ENCODE measurements at regions not wholly inside any gene's neighbourhood (a gene's known extent, or its start where the extent isn't known, plus 50 kb on each side); places are given as distances from the start of the nearest gene placed in this dataset.

DNA sequence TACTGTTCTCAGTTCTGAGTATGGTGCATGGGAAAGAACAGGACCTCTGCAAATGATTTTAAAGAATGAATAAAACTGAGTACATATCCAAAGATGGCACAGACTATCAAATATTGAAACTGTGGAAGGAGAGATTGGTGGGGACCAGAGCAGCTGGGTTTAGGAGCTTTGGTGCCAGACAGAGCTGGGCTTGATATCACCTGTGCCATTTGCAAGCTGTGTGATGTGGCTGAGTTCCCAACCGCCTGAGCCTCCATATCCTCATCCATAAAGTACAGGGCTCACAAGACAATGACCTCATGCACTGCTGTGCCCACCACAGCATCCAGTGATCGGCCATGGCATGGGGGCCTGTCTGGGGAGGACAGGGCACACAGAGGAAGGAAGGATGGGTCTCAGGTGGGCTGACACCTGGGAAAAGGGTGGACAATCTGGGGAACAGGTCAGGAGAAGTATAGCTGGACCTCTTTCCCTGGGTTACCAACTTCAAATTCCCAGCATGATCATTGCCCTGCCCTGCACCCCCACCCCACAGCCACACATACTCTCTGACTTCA lies 83.9 kb upstream of the RAB6C start:
- Histone ChIP-seq H3K27ac (ENCODE audit: low read depth, low read length) (no peak overlapping the region), H3K4me1 (ENCODE audit: control insufficient read depth, insufficient read depth, low read length) (0 out of 2 replicates have a peak, but pooled peaks cover 3% of the 10 kb centered on the region), H3K9ac (ENCODE audit: low read length) (no peak overlapping the region), H3K27me3 (ENCODE audit: control insufficient read depth, insufficient read depth, low read length) (no peaks in the 10 kb centered on the region), H3K36me3 (ENCODE audit: control insufficient read depth, insufficient read depth, low read length) (no peaks in the 10 kb centered on the region), H3K9me3 (ENCODE audit: control insufficient read depth, insufficient read depth, low read depth, low read length) (no peaks in the 10 kb centered on the region), H3K4me3 (ENCODE audit: low read depth, low read length) (no peak overlapping the region)

DNA sequence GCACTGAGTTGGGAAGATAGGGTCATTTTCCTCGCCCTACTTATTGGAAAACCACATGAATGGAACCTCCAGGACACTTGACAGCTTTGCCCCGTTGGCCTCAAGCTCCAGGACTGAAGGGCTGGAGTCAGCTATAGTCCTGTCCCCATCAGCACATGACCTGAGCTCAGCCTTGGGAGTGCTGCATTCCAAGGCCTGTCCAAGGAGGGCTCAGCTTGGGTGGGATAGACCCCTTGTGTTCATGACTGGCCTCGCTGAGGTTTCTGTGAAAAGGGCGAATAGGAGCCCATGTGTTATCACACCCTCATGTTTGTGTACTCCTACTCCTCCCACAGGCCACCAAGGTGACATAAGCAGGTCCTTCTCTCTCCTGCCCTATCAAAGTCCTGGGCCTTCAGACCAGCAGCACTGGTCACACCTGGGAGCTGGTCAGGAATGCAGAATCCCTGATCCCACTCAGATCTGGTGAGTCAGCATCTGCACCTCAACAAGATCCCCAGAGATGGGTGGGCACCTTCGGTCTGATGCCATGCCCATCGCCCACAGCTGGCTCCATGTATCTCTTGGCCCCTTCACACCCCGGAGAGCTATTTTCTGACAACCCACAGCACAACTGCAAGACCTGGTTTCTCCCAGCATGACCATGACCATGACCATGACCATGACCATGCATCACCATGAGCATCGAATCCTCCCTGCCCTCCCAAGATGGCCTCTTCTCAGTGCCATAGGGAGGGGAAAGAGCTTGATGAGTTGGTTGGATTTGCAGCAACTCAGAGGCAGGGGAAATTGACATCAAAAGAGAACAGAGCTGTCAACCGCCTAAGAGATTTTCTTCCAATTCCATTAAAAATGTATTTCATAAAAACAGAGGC lies 83.0 kb upstream of the RAB6C start:
- no peak overlapping the region for H3K4me3 ChIP-seq (ENCODE audit: low read depth, low read length)
- no peaks in the 10 kb centered on the region for H3K9me3 ChIP-seq (ENCODE audit: control insufficient read depth, insufficient read depth, low read depth, low read length)
- 0 out of 2 replicates have a peak, but pooled peaks cover 2% of the 10 kb centered on the region for H3K4me1 ChIP-seq (ENCODE audit: control insufficient read depth, insufficient read depth, low read length)
- no peaks in the 10 kb centered on the region for H3K36me3 ChIP-seq (ENCODE audit: control insufficient read depth, insufficient read depth, low read length)
- H3K9ac ChIP-seq (ENCODE audit: low read length) = no peak overlapping the region
- H3K27me3 ChIP-seq (ENCODE audit: control insufficient read depth, insufficient read depth, low read length) = no peaks in the 10 kb centered on the region
- no peak overlapping the region for H3K27ac ChIP-seq (ENCODE audit: low read depth, low read length)

DNA sequence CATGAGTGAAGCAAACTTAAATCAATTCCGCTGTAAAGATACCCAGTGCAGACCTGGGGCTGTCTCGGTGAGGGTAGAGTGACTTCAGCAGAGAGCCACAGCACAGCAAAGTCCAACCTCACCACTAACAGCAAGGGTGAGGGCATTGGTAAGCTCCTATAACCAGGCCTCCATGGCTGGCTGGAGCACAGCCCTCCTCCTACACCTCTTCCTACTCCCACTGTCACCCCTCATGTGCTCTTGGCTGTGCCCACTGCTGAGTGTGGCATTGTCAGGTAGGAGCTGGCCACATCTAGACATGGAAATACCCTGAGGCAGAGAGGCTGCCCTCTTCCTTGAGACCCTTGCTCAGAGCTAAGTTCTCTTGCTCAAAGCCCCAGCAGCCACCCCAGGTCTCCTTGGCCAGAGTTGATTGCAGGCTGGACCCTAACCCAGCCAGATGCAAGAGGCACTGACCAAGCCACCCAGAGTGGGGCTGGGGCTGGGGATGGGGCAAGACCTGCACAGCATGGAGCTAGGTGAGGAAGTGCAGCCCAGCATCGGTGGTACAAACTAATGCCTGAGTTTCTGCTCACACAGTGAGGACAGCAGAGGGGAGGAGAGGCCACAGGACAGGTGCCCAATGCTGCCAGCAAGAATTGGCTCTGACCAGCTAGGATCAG lies 77.6 kb upstream of the RAB6C start:
- Histone ChIP-seq H3K9me3 (ENCODE audit: control insufficient read depth, insufficient read depth, low read depth, low read length) (no peaks in the 10 kb centered on the region), H3K27ac (ENCODE audit: low read depth, low read length) (no peak overlapping the region), H3K36me3 (ENCODE audit: control insufficient read depth, insufficient read depth, low read length) (no peaks in the 10 kb centered on the region), H3K4me3 (ENCODE audit: low read depth, low read length) (no peak overlapping the region), H3K9ac (ENCODE audit: low read length) (no peak overlapping the region), H3K27me3 (ENCODE audit: control insufficient read depth, insufficient read depth, low read length) (no peaks in the 10 kb centered on the region), H3K4me1 (ENCODE audit: control insufficient read depth, insufficient read depth, low read length) (no peaks in the 10 kb centered on the region)

DNA sequence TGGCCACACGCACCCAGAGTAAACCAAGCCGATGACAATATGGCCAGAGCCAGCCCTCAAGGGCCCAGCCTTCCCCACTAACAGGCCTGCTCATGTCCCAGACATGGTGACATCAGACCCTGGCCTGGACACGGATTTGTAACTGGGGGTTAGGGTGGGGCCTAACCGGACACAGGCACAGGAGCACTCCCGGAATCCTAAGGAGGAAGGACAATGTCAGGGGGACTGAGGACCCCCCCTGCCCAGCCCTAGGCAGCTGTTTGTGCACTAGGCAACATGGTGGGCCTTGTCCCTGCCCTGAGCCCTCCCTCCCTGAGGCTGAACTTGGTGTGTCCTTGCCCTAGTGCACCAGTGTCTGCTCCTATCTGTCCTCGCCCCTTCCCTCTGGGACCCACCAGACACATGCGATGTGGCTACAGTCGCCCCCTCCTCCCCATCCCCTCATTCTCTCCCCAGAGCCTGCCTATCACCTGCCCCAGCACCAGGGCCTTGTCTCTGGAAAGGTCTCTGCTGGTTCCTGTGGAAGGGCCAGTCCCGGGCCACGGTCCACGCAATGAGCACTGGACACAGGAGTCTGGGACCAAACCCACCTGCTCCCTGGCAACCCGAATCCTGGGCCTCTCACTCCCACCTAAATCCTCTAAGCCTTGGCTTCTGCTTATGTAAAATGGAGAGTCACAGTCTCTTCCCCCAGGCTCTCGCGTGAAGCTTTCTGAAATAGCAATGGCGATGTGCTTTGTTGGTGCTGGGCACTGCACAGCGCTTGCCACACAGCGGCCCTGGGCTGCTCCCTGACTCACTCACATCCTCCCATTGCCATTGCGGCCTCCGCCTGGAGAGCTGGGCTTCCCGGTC lies 76.5 kb upstream of the RAB6C start:
- no peaks in the 10 kb centered on the region for H3K4me1 ChIP-seq (ENCODE audit: control insufficient read depth, insufficient read depth, low read length)
- no peak overlapping the region for H3K4me3 ChIP-seq (ENCODE audit: low read depth, low read length)
- no peaks in the 10 kb centered on the region for H3K27me3 ChIP-seq (ENCODE audit: control insufficient read depth, insufficient read depth, low read length)
- no peaks in the 10 kb centered on the region for H3K36me3 ChIP-seq (ENCODE audit: control insufficient read depth, insufficient read depth, low read length)
- no peaks in the 10 kb centered on the region for H3K9me3 ChIP-seq (ENCODE audit: control insufficient read depth, insufficient read depth, low read depth, low read length)
- no peak overlapping the region for H3K27ac ChIP-seq (ENCODE audit: low read depth, low read length)
- H3K9ac ChIP-seq (ENCODE audit: low read length) = no peak overlapping the region

DNA sequence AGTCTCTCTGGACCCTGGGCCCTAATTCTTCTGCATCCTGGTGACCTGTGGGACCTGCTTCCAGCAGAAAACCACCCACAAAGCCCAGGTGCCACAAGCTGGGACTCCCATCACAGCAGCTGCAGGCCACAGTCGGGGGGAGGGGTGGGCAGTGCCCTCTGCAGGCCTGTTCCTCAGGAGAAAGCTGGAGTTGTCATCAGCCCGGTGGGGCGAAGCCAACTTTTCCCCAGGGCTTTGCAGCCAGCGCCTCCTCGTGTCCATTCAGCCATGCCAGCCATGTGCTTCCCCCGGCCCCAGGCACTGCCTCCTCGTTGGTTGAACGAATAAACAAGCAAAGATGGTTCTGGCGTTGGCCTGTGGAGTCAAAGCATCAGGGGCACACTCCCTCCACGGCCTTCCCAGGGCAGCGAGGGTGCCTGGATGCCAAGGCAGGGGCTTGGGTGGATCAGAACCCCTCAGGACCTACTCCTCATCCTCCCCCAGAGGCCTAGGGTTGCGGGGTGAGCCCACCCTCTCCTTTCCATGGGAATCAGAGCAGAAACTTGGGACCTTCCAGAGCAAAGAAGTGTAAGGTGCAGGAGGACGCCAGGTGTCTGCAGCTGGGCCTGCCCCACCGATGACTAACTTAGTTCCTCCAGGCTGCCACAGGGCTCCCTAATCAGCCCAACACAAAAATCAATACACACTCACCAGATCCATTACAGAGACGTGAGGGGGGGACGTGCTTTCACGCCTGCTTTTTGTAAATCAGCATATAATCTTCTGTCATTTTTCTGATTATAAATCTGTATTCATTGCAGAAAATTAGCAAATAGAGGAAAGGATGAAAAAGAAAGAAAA lies 75.7 kb upstream of the RAB6C start:
- Histone ChIP-seq H3K4me3 (ENCODE audit: low read depth, low read length) (no peak overlapping the region), H3K36me3 (ENCODE audit: control insufficient read depth, insufficient read depth, low read length) (no peaks in the 10 kb centered on the region), H3K27ac (ENCODE audit: low read depth, low read length) (no peak overlapping the region), H3K4me1 (ENCODE audit: control insufficient read depth, insufficient read depth, low read length) (no peaks in the 10 kb centered on the region), H3K27me3 (ENCODE audit: control insufficient read depth, insufficient read depth, low read length) (no peaks in the 10 kb centered on the region), H3K9ac (ENCODE audit: low read length) (no peak overlapping the region), H3K9me3 (ENCODE audit: control insufficient read depth, insufficient read depth, low read depth, low read length) (no peaks in the 10 kb centered on the region)

DNA sequence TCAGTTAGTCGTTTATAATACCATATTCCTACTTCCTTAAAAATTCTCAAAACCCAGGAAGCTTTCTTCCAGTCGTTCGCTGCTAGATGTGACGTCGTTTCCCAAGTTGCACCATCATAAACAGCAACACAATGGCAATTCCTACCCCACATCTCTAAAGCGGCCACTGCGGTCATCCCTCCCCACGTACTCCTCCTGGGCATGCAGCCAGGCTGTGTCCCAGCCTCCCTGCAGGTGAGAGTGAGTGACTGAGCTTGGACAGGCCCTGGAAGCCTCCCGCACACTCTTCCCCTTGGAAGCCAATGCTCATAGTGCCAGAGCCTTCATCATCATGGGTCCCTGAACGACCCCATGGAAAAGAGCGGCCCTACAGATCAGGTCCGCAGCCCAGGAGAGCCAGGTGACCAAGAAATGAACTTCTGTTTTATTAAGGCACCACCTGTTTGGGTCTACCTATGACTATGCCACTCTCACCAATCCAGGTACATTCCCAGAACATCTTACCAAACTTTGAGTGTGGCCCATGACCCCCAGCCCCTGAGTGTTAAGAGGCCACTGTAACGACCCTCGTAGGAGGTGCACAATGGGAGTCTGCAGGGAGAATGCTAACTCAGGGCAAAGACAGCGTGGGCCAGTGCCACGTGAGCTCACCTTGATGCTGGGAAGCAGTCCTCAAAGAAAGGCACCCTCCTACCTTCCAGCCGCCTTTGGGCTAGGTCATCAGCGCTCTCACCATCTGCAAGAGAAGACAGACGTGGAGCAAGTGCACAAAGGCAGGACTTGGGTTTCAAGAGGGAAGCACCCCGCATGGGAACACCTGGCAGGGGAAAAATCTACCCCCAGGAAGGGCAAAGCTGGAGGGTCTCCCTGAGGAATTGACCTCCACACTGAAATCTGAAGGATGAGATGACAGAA lies 74.7 kb upstream of the RAB6C start:
- no peaks in the 10 kb centered on the region for H3K36me3 ChIP-seq (ENCODE audit: control insufficient read depth, insufficient read depth, low read length)
- H3K9ac ChIP-seq (ENCODE audit: low read length) = no peak overlapping the region
- H3K27ac ChIP-seq (ENCODE audit: low read depth, low read length) = no peak overlapping the region
- no peaks in the 10 kb centered on the region for H3K27me3 ChIP-seq (ENCODE audit: control insufficient read depth, insufficient read depth, low read length)
- H3K4me3 ChIP-seq (ENCODE audit: low read depth, low read length) = no peak overlapping the region
- no peaks in the 10 kb centered on the region for H3K4me1 ChIP-seq (ENCODE audit: control insufficient read depth, insufficient read depth, low read length)
- no peaks in the 10 kb centered on the region for H3K9me3 ChIP-seq (ENCODE audit: control insufficient read depth, insufficient read depth, low read depth, low read length)

DNA sequence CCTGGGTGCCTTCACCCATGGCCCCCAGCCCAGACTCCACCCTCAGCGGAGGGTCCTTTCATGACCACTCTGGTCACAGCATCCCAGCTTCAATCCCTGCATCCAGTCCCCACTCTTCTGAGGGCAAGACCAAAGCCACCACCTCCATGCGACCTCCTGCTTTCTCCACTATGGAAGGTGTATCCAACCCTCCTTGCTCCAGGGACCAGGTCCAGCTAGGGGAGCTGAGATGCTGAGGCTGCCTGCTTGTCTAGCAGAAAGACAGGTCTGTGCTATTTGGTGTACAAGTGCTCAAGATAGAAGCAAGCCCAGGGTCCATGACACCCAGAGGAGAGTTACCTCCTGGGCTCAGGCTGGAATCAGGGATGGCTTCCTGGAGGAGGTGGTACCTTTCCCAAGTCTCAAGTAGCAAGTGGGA lies 73.8 kb upstream of the RAB6C start:
- Histone ChIP-seq H3K4me1 (ENCODE audit: control insufficient read depth, insufficient read depth, low read length) (no peaks in the 10 kb centered on the region), H3K4me3 (ENCODE audit: low read depth, low read length) (no peak overlapping the region), H3K36me3 (ENCODE audit: control insufficient read depth, insufficient read depth, low read length) (no peaks in the 10 kb centered on the region), H3K27ac (ENCODE audit: low read depth, low read length) (no peak overlapping the region), H3K9ac (ENCODE audit: low read length) (no peak overlapping the region), H3K9me3 (ENCODE audit: control insufficient read depth, insufficient read depth, low read depth, low read length) (no peaks in the 10 kb centered on the region), H3K27me3 (ENCODE audit: control insufficient read depth, insufficient read depth, low read length) (no peaks in the 10 kb centered on the region)

DNA sequence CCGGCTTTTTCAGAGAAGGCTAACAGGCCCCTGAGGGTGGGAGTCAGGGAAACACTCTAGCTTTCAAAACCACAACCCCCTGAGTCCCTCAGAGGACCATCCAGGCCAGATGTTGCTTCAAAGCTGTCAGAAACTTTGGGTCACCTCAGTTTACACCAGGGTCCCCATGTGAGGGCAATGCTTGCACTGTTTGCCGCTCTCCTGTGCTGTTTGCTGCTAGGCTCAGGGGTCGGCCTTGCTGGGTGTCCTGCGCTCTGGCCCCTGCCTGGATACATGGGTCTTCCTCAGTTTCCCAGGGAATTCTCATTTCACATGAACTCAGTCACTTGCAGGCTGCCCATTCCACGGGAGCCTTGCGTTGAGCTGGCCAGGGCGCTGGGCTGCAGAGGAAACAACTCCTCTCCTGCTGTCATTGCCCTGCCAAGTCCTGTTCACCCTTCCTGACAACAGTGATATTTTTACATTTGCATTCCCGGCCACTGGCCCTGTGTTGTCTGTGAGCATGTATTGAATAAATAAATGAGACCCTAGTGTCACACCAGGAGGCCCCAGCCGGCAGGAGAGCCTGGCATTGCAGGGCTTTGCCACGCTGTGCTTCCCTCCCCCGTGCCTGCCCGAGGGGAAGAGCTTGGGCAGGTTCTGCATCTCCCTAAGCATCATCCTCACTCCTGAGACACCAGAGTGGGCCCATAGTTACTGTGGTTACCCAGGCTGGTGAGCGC lies 73.2 kb upstream of the RAB6C start:
- H3K9ac ChIP-seq (ENCODE audit: low read length) = no peak overlapping the region
- H3K4me3 ChIP-seq (ENCODE audit: low read depth, low read length) = no peak overlapping the region
- no peak overlapping the region for H3K27ac ChIP-seq (ENCODE audit: low read depth, low read length)
- H3K4me1 ChIP-seq (ENCODE audit: control insufficient read depth, insufficient read depth, low read length) = no peaks in the 10 kb centered on the region
- no peaks in the 10 kb centered on the region for H3K36me3 ChIP-seq (ENCODE audit: control insufficient read depth, insufficient read depth, low read length)
- no peaks in the 10 kb centered on the region for H3K27me3 ChIP-seq (ENCODE audit: control insufficient read depth, insufficient read depth, low read length)
- H3K9me3 ChIP-seq (ENCODE audit: control insufficient read depth, insufficient read depth, low read depth, low read length) = no peaks in the 10 kb centered on the region

DNA sequence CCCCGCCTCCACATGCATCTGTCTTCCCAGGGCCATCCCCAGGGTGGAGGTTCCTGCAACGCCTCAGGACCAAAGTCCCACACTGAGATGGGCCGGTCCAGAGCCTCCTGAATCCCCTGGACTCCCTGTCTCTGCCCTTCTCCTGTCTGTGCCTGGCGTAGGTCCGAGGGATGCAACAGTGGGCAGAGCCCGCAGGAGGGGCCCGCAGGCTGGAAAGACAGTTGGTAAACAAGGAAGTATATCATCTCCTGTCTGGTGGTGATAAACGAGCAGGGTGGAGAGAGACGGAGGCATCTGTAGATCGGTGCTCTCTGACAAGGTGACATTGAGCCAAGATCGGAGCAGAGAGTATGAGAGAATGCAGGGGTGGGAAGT lies 72.6 kb upstream of the RAB6C start:
- Histone ChIP-seq H3K27me3 (ENCODE audit: control insufficient read depth, insufficient read depth, low read length) (no peaks in the 10 kb centered on the region), H3K9me3 (ENCODE audit: control insufficient read depth, insufficient read depth, low read depth, low read length) (no peaks in the 10 kb centered on the region), H3K9ac (ENCODE audit: low read length) (no peak overlapping the region), H3K4me3 (ENCODE audit: low read depth, low read length) (no peak overlapping the region), H3K36me3 (ENCODE audit: control insufficient read depth, insufficient read depth, low read length) (no peaks in the 10 kb centered on the region), H3K27ac (ENCODE audit: low read depth, low read length) (no peak overlapping the region), H3K4me1 (ENCODE audit: control insufficient read depth, insufficient read depth, low read length) (no peaks in the 10 kb centered on the region)
